ENCODE measurements at regions not wholly inside any gene's neighbourhood (a gene's known extent, or its start where the extent isn't known, plus 50 kb on each side); places are given as distances from the start of the nearest gene placed in this dataset.

- Mint-ChIP-seq H3K27me3 (ENCODE audit: low read depth, poor library complexity) (no peaks in the 10 kb centered on the region), H3K9me3 (peaks cover 18% of the 10 kb centered on the region), H3K4me3 (no peak overlapping the region), H3K4me1 (no peaks in the 10 kb centered on the region), H3K36me3 (ENCODE audit: low read depth) (no peaks in the 10 kb centered on the region), H3K27ac (no peak overlapping the region)
- no peak for TF ChIP-seq CTCF (IDR thresholded peaks at IDR 0.05)
- DNase-seq: no peak
Measured at GRCh38 chr18:42436222-42436765, 481.3 kb downstream of the PIK3C3 start.

DNA sequence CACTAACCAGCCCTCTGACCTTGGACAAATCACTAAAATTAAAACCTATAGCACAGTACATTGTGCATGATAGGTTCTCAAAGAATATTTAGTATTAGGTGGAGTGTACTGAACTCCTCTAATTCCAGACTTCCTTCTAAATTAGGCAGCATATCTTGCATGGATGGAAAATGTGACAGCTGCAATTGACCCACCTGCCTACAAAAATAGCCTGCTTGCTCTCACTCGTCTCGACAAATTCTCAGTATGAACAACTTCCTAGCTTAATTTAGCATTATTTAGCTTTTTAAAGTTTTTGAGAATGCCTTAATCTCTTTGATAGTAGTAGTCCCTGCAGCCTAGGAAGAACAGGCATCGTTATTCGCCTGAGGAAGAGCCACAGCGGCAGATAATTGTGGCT lies 482.0 kb downstream of the PIK3C3 start:
- DNase-seq: no peak
- no peak for TF ChIP-seq CTCF (IDR thresholded peaks at IDR 0.05)
- Mint-ChIP-seq H3K36me3 (ENCODE audit: low read depth) (no peaks in the 10 kb centered on the region), H3K27ac (no peak overlapping the region), H3K4me1 (no peaks in the 10 kb centered on the region), H3K9me3 (peaks cover 18% of the 10 kb centered on the region), H3K27me3 (ENCODE audit: low read depth, poor library complexity) (no peaks in the 10 kb centered on the region), H3K4me3 (no peak overlapping the region)

DNA sequence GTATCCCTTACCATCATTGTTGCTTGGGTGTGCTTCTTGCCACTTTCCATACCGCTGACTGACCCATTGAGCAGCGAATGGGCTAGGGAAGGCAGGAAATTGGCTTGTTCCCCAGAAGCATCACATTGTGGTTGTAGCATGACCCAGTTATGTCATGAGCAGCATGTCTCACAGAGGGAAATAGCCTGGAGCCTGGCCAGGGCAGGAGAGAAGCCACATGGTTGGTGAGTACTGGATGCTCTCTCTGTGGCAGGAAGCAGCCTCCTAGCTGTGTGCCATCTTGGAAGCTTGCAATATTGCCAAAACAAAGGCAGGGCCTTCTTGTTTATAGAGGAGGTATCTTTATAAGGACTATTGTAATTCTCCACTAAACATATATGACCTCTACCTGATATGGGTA lies 482.6 kb downstream of the PIK3C3 start:
- DNase-seq: no peak
- Mint-ChIP-seq H3K4me3 (no peak overlapping the region), H3K36me3 (ENCODE audit: low read depth) (no peaks in the 10 kb centered on the region)

DNA sequence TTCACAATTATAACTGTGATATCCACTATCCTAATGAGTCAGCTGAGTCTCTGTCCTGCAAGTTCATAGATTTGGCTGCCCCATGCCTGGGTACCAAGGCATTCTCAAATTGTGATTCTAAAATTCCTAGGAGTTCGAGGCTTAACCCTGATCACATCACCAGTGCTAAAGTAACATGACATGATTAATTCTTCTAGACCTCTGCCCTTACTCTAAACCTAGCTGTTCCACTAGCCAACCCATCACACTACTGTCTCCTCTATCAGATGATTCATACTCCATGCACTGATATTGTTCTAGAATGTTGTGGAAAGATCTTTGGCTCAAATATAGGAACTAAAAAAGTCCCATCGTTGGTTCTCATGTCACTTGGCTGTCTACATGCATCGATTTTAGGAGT lies 487.6 kb downstream of the PIK3C3 start:
- Mint-ChIP-seq H3K4me1 (no peaks in the 10 kb centered on the region), H3K36me3 (ENCODE audit: low read depth) (peaks cover 11% of the 10 kb centered on the region), H3K9me3 (peaks cover 34% of the 10 kb centered on the region), H3K4me3 (no peak overlapping the region), H3K27me3 (ENCODE audit: low read depth, poor library complexity) (no peaks in the 10 kb centered on the region), H3K27ac (no peak overlapping the region)
- DNase-seq: no peak
- no peak for TF ChIP-seq CTCF (IDR thresholded peaks at IDR 0.05)

More for the DNA sequence above, 482.6 kb downstream of the PIK3C3 start:
- H3K9me3 Mint-ChIP-seq: peaks cover 18% of the 10 kb centered on the region
- no peaks in the 10 kb centered on the region for H3K27me3 Mint-ChIP-seq (ENCODE audit: low read depth, poor library complexity)
- H3K27ac Mint-ChIP-seq: no peak overlapping the region
- H3K4me1 Mint-ChIP-seq: no peaks in the 10 kb centered on the region
- TF ChIP-seq CTCF (IDR thresholded peaks at IDR 0.05): no peak

DNA sequence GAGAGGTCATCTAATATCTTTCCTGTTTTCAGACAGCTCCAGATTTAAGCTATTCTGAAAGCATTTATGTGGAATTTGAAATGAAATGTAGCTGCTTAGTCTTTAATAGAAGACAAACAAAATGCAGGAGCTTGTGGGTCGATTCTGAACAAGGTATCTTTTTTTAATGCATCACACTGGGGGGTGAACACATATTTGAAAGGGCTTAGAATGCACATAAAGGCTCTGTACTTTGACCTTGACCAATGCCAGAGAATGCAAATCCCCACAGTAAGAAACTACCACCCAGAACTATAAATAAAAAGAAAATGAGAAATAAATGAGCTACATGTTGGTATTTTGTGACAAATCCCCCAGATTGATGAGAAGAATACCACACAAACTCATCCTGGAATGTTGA lies 489.3 kb downstream of the PIK3C3 start:
- no peaks in the 10 kb centered on the region for H3K4me1 Mint-ChIP-seq
- no peak overlapping the region for H3K4me3 Mint-ChIP-seq
- TF ChIP-seq CTCF (IDR thresholded peaks at IDR 0.05): no peak
- peaks cover 19% of the 10 kb centered on the region for H3K36me3 Mint-ChIP-seq (ENCODE audit: low read depth)
- no peak overlapping the region for H3K27ac Mint-ChIP-seq
- no peak for DNase-seq
- no peaks in the 10 kb centered on the region for H3K27me3 Mint-ChIP-seq (ENCODE audit: low read depth, poor library complexity)
- H3K9me3 Mint-ChIP-seq: peaks cover 44% of the 10 kb centered on the region

DNA sequence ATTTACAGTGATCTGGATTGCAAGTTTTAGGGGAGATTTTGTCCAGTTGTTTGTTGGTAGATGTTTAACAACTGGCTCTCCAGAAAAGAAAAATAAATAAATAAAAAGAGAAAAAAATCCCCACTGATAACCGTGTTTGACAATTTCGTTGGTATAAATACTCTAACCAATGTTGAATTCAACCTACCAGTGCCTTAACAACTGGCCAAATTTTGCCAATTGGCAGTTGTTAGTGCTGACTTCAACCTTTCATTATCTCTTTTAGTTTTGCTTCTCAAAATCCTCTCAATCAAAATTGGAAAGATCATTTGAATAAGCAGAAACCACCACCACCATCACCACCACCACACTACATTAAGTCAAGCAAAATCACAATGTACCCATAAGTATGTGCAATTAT lies 490.3 kb downstream of the PIK3C3 start:
- peaks cover 39% of the 10 kb centered on the region for H3K9me3 Mint-ChIP-seq
- H3K4me3 Mint-ChIP-seq: no peak overlapping the region
- DNase-seq: no peak
- H3K4me1 Mint-ChIP-seq: no peaks in the 10 kb centered on the region
- TF ChIP-seq CTCF (IDR thresholded peaks at IDR 0.05): no peak
- H3K27me3 Mint-ChIP-seq (ENCODE audit: low read depth, poor library complexity): no peaks in the 10 kb centered on the region
- H3K27ac Mint-ChIP-seq: no peak overlapping the region
- peaks cover 19% of the 10 kb centered on the region for H3K36me3 Mint-ChIP-seq (ENCODE audit: low read depth)
